HG02943 (cell line): ENCODE measurements at regions not wholly inside any gene's neighbourhood (a gene's known extent, or its start where the extent isn't known, plus 50 kb on each side); places are given as distances from the start of the nearest gene placed in this dataset.

Experiments
- ATAC-seq: cut with Tn5 transposase; IDR thresholded peaks from one replicate; pipeline ENCODE4 v1.9.1; 2021; ENCODE audit warnings: mild to moderate bottlenecking, low read depth, moderate library complexity; ENCODE audit not compliant: unreplicated experiment

DNA sequence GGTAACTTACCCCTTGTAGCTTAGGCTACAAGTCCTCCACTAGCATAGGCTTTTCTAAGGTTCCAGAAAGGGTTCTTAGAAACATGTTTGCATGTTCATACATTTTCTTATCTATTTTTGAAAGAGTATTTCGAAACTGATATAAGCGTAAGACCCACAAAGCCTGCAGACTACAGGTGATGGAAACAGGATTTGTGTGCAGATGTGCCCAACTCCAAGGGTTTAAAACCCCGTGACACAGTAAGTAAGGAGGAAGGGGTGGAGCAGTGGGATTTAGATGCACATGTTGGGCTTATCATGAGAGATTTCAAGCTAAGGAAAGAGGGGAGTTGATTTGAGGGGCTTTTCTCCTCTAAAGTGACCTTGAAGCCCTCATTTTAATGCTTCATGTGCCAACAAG, 164.7 kb downstream of the LTN1 start:
- ATAC-seq: no peak

DNA sequence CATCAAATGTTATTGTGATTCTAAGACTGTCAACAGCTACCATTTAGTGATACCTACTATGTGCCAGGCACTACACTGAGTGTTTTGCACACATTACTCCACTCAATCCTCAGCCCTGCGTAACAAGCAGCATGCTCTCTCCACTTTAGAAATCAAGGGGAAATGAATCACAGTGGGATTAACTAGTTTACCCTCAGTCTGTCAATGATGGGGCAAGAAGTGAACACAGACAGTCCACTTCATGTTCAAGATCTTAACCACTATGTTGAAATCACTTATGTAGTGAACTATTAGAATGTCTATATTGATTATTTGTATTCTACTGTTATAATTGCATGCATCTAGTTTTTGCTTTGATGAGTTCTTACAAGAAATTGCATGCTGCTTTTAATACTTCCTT, 165.3 kb downstream of the LTN1 start:
- no peak for ATAC-seq

DNA sequence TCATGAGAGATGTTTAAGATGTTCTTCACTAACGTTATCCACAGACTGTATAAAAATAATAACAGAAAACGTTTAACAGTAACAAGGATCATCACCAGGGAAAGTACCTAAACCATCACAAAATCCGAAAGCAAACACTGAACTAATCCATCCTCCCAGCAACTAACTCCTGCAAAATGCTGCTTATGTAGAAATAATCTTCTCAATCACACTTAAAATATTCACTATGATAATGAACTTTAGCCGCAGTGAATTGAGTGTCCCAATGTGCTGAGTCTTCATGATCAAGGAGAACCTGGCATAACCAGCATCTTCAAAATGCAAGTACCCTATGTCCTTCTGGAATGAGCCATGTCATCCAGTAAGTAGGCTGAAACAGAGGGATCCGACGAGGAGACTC, 166.1 kb downstream of the LTN1 start:
- no peak for ATAC-seq

DNA sequence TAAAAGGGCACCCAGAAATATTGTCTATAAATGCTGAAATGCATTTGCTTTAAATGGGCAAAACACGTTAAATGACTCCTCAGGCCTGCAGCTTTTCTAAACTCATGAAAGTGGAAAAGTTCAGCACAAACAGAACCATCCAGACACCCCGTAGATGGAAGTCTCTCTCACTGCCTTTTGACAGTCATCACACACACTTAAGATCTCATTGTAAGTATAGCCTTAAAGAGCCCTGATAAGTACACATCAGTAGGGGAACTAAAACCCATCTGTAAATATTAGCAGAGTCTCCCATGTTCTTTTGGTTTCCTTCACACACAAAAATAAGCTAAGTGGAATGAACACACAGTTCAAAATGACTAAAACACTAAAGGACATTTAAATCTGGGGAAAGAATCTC, 166.7 kb downstream of the LTN1 start:
- no peak for ATAC-seq

DNA sequence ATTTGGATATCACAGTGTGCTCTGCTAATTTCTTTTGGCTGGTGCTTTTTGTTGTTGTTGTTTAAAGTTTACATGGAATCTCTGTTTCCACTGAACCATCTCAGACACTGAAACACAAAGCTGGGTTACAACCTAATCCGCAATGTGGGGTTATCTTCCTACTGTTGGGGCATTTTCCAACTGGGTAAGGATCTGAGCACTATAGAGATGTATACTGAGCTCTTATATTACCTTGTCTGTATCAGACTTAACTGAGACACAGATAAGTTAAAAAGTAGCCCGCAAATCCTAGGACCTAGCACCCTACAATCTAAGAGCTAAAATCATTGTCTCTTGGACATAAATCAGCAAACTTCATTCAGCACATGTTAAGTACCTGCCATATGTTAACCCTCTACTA, 169.2 kb downstream of the LTN1 start:
- ATAC-seq: no peak

DNA sequence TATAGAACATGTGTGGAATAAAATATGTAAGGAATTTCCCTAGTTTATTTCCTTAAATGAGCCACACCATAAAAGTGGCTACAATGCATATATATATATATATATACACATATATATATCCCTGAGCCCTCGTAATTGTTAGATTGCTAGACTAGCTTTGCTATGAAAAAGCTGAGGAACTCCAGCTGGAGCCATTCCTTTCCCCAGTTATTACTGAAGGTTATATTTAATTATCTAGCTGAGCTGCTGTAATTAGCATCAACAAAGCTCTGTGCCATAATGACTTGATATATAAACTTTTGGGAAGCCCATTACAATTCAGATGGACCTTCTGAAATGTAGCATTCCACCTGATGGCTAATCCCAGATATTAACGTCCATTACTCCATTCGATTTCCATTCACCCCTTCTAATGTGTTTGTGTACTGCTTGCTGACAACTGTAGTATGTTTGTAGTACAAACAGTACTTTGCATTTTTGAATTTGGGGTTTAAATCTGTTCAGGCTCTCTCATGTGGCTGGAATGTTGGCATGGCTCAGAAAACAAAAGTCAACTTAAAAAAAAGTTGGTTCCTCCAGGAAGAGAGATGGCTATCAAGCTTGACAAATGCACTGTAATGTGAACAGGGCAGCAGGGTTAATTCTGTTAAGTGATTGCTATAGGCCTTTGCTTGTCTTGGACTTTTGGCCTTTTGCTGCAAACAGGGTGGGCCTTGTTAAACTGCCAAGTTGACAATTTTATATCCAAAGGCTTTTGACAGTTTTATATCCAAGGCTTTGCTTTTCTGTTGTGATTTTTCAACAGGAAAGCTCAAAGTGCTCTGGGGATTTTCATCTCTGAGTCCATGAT, 170.0 kb downstream of the LTN1 start:
- ATAC-seq: no peak

DNA sequence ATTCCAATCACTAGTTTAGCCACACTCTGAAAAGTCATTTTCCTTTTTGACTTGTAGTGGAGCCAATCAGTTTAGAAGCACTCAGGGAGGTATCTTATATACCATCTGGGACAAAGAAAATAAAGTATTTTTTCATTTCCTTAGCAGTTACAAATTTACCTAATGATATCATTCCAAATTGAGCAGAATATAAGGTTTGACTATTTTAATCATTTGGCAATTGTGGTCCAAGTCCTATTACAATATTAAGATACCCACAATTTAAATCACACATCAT, 170.6 kb downstream of the LTN1 start:
- ATAC-seq: no peak

DNA sequence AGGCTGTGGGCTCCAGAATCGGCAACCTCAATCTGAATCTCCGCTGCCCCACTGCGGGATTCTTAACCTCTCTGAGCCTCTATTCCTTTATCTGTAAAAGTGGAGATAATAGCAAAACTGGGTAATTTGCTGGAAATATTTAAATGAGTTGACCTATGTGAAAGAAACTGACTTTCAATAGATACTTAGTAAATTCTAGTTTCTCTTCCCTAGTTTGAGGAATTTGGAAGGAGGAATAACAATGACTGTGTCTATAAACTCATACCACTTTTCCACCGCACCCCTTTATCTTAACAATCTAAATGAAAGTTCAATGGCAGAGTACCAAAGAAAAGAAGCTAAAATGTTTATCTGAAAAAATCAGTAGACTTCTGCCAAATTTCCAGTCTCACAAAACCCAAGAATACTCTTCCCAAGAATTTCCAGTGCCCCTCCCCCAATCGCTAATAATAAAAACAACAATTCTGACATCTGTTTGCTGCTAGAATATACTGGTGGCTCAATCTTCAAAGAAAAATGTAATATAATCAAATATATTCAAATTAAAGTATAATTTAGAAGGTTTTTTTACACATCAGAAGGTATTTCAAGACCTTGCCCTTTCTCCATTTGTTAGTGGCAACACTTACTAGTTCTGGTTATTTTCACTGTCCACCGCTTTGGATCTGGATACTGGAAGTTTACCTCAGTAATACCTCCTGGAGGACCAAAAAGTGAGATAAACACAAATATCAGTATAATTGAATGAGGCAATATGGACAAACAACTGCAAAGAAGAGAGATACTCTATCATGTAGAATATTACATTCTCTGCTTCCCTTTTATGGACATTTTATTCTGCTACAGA, 171.2 kb downstream of the LTN1 start:
- ATAC-seq: no peak

DNA sequence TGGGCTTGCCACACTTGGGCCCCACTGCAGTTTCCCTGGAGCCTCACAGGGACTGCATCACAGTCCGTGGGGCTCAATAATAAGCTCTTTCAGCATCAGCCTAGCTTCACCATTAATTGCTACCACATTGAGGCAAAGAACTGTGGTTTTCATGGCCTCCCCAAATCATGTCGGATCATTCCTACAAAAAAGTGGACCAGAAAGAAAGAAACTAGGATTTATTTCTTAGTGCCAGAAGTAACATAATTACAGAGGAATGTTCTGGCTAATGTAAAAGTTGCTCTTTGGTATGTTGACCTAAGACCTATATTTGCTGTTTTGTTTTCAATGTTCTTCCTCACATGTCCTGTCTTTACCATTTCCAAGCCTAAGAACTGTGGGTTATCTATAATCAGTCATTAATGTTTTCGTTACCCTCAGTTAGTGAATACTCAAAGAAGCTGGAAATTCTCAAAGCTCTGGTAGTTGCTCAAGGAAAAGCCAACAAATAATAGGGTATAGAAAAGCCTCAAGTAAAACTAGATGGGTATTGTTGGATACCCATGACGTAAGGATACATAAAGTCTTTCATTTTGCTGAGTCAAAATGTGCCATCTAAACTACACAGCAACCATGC, 173.9 kb downstream of the LTN1 start:
- no peak for ATAC-seq

DNA sequence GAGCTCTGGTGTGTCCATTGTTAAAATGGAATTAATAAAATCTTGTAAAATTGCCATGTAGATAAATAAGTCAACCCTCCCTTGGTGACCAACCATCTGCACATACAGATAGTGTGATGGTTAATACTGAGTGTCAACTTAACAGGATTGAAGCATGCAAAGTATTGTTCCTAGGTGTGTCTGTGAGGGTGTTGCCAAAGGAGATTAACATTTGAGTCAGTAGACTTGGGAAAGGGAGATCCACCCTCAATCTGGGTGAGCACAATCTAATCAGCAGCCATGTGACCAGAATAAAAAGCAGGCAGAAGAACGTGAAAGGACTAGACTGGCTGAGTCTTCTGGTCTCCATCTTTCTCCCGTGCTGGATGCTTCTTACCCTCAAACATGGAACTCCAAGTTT, 174.8 kb downstream of the LTN1 start:
- no peak for ATAC-seq

DNA sequence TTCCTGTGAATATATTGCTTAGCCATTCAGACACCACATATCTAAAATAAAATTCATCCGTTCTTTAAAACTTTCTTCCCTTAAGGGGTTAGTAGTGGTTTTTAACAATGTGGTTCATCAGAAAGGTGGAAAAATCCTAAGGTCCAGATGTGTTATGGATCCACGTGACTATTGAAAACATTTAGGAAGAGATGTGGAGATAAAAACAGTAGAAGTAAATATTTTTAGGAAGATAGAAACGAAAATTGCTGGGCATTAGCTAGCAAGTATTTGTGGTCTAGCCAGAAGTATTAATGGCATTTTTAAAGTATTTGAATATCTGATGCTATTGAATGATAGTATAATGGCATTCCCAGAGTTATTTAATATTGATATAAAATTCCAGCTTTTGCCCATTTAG, 180.8 kb downstream of the LTN1 start:
- no peak for ATAC-seq

DNA sequence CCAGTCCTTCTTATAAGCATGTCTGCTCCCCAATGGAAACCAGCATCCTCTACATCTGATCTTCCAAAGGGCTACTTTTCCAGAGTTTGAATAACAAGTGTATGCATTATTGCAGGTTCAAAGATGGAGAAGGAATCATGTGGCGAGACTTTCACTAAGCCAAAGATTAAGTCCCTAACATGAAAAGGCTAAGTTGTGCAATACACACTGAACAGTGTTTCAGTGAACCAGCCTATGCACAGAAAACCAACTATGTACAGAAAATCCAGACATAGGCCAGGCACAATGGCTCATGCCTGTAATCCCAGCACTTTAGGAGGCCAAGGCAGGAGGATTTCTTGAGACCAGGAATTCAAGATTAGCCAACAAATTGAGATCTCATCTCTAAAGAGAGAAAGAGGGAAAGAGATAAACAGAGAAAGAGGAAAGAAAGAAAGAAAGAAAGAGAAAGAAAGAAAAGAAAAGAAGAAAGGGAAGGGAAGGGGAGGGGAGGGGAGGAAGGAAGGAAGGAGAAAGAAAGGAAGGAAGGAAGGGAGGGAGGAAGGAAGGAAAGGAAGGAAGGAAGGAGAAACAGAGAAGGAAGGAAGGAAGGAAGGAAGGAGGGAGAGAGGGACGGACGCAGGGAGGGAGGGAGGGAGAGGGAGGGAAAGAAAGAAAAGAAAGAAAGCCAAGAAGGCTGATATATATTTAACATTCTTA, 181.7 kb downstream of the LTN1 start:
- ATAC-seq: no peak

DNA sequence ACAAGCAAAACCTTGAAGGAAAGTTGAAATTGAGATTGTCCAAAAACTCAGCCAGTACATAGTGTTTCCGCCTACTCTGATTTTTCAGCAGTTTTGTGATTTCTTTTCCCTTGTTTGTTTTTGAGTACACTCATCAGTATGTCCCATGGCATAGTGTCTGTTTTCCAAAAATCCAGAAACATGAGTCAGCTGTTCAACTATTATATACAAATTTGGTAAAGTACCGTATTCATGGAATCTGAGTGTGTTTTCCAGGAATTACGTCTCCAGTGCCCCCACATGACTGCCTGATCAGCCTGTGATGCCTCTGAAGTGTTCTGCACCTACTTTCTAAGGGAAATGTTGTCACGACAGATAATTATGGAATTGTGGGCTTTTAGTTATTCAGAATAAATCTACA, 186.8 kb downstream of the LTN1 start:
- no peak for ATAC-seq

DNA sequence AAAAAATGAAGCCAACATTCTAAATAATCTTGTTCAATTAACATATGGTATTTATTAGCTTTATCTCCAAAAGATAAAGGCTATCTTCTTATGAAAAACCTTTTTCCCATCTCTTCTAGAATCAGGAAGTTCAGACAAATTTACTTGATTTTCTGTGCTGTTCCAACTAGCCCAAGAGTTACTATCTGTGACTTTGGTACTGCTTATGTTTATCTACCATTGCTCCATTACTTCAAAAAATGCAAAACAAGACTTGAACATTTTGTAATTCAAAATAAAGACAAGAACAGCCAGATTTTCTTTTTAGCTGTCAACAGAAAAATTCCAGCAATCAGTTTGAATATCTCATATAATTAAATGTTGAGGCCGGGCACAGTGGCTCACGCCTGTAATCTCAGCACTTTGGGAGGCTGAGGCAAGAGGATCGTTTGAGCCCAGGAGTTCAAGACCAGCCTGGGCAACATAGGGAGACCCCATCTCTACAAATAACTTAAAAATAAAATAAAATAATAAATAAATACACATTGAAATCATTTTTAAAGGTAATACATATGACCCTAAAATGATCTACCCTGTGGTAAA, 188.5 kb downstream of the LTN1 start:
- ATAC-seq: no peak

DNA sequence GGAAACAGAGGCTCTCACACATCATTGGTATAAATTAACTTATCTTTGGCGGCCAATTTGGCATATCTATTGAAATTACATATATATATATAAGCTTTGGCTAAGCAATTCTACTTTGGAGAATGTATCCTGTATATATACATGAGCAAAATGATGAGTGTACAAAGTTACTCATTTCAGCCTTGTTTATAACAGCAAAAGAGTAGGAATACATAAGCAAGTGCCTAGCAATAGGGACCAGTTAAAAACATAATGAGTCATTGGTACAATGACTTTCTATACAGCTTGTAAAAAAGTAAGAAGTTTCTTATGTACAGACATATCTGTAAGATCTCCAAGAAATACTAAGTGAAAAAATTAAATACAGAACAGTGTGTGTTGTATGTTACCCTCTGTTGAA, 190.8 kb downstream of the LTN1 start:
- ATAC-seq: no peak

DNA sequence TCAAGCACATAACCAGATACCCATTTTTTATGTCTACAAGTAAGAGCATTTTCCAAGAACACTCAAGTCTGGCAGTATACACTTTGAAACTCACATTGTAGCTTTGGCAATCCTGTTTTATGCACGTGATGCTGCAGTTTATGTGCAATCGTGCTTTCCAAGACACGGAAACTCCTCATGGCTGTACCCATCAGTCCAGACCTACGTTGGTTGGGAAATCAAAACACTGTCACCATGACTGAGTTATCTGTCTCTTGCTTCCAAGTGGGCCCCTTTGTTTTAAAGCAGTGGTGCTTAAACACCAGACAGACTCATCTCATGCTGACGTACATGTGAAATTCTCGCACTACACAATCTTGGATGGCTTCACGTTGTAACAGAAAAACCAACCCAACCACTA, 192.8 kb downstream of the LTN1 start:
- ATAC-seq: no peak

DNA sequence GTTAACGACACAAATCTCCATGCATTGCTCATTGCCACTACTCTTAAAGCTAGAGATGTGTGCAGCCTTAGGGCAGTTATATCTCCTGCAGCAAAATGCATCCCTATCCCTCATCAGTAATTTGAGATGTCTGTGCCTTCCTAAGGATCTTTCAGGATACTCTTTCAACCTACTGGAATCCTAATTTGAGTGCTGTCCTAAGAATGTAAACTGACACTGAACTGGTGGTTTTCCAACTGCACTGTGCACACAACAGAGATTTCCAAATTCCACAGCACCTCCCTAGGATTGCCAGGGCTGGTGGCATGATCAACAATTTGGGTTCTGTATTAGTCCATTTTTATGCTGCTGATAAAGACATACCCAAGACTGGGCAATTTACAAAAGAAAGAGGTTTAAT, 193.9 kb downstream of the LTN1 start:
- no peak for ATAC-seq

DNA sequence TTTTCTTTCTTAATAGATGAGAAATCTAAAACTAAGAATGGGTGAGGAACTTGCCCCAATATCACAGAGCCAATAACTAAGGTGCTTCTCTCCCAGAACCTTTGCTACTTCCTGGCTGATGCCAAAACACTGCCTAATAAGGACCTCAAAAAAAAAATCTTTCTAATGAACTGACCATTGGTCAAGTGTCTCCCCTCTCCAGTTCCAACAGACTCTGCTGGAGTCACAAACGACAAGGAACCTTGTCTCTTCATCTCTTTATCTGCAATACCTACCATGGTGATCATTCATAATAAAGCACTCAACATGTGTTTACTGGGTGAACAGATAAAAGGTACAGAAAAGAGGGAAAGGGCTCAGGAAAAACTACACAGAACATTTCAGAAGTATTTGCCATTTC, 197.4 kb downstream of the LTN1 start:
- ATAC-seq: no peak

DNA sequence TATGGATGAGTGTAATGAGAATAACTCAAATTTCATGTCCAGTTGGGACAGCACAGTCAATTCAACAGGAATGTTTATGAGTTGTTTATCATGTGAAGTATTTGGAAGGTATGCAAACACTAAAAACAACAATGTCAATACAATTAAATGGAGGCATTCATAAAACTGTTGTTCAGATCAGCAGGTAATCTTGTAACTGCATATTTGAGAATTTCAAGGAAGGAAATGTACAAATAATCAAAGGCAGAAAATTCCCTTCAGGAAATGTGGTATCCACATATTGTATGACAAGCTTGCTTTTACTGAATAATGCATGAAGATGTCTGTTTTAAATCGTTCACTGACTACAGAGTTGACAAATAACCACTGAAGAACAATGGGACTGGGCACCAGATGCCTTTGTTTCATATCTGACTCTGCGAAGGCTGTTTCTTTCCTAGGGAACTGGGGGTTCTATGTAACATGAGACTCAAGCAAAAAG, 198.3 kb downstream of the LTN1 start:
- no peak for ATAC-seq

DNA sequence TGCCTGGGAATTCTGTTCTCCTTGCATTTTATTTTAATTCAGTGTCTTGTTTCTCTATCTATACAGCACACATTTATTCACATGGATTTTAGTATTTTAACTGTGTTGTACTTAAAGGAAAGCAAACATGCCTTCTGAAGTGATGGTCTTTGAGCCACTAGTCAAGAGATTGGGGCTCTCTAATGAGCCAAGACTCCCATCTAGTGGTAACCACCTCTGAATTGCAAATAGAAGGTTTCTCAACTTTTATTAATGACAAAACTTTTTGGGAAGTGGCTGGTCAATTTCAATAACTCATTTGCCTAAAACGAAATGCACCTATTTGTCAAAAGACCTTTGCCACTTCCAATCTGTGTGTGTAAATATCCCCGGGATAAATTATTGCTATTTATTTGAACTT, 199.6 kb downstream of the LTN1 start:
- no peak for ATAC-seq
